ENCODE measurements at regions not wholly inside any gene's neighbourhood (a gene's known extent, or its start where the extent isn't known, plus 50 kb on each side); places are given as distances from the start of the nearest gene placed in this dataset.

- TF ChIP-seq POLR2A (IDR thresholded peaks at IDR 0.05; ENCODE audit: low read depth, low read length) (no peak), TAF1 (IDR thresholded peaks at IDR 0.05; ENCODE audit: low read depth, low read length) (no peak), POLR2AphosphoS5 (IDR thresholded peaks at IDR 0.05; ENCODE audit: low read depth, low read length) (no peak)
Measured at GRCh38 chr3:147701195-147701594, 292.0 kb downstream of the ZIC1 start.

Data from GM12891 (cell line).